ENCODE measurements at regions not wholly inside any gene's neighbourhood (a gene's known extent, or its start where the extent isn't known, plus 50 kb on each side); places are given as distances from the start of the nearest gene placed in this dataset.

- ATAC-seq (no peak), DNase-seq (ENCODE audit: low spot score in 2 of 2) (no peak)
- H3K36me3 Mint-ChIP-seq = no peaks in the 10 kb centered on the region
- H3K9me3 Mint-ChIP-seq = no peaks in the 10 kb centered on the region
- no peak overlapping the region for H3K27ac Mint-ChIP-seq
Observed at GRCh38 chr2:128753321-128753720, 434.7 kb upstream of the HS6ST1 start.

GRCh38 chr2:128753800-128754199 is 435.1 kb upstream of the HS6ST1 start:
- DNase-seq (ENCODE audit: low spot score in 2 of 2) (no peak), ATAC-seq (no peak)
- Mint-ChIP-seq H3K27ac (no peak overlapping the region), H3K36me3 (no peaks in the 10 kb centered on the region), H3K9me3 (no peaks in the 10 kb centered on the region)

- Mint-ChIP-seq H3K36me3 (no peaks in the 10 kb centered on the region), H3K27ac (no peak overlapping the region), H3K9me3 (no peaks in the 10 kb centered on the region)
- DNase-seq (ENCODE audit: low spot score in 2 of 2) (no peak), ATAC-seq (peak in 1 of 2 donors; percentile 48)
Observed at GRCh38 chr2:128754246-128754724, 435.6 kb upstream of the HS6ST1 start.

- ATAC-seq (no peak), DNase-seq (ENCODE audit: low spot score in 2 of 2) (no peak)
- Mint-ChIP-seq H3K36me3 (no peaks in the 10 kb centered on the region), H3K9me3 (no peaks in the 10 kb centered on the region), H3K27ac (no peak overlapping the region)
Observed at GRCh38 chr2:128755695-128756364, 437.2 kb upstream of the HS6ST1 start.

- no peak for DNase-seq (ENCODE audit: low spot score in 2 of 2)
- no peaks in the 10 kb centered on the region for H3K9me3 Mint-ChIP-seq
- H3K27ac Mint-ChIP-seq = no peak overlapping the region
- no peak for ATAC-seq
- H3K36me3 Mint-ChIP-seq = no peaks in the 10 kb centered on the region
Observed at GRCh38 chr2:128756365-128756717, 437.7 kb upstream of the HS6ST1 start.

GRCh38 chr2:128765811-128766210 is 447.1 kb upstream of the HS6ST1 start:
- ATAC-seq (no peak), DNase-seq (ENCODE audit: low spot score in 2 of 2) (no peak)
- H3K27ac Mint-ChIP-seq = no peak overlapping the region
- H3K9me3 Mint-ChIP-seq = peaks cover 23 to 25% of the 10 kb centered on the region in 2 donors
- peaks cover 15 to 21% of the 10 kb centered on the region in 2 donors for H3K36me3 Mint-ChIP-seq

- Mint-ChIP-seq H3K27ac (no peak overlapping the region), H3K9me3 (peaks cover 19 to 21% of the 10 kb centered on the region in 2 donors), H3K36me3 (peaks cover 10 to 20% of the 10 kb centered on the region in 2 donors)
- ATAC-seq (no peak), DNase-seq (ENCODE audit: low spot score in 2 of 2) (no peak)
Observed at GRCh38 chr2:128768041-128768440, 449.4 kb upstream of the HS6ST1 start.

- no peak for ATAC-seq
- H3K9me3 Mint-ChIP-seq = peaks cover 7% of the 10 kb centered on the region in 2 donors
Observed at GRCh38 chr2:128769457-128770142, 450.9 kb upstream of the HS6ST1 start.

GRCh38 chr2:128770143-128771085 is 451.7 kb upstream of the HS6ST1 start:
- H3K36me3 Mint-ChIP-seq = no peaks in the 10 kb centered on the region

More at GRCh38 chr2:128769457-128770142, 450.9 kb upstream of the HS6ST1 start:
- peaks cover 0 to 5% of the 10 kb centered on the region in 2 donors for H3K36me3 Mint-ChIP-seq
- H3K27ac Mint-ChIP-seq = no peak overlapping the region
- DNase-seq (ENCODE audit: low spot score in 2 of 2) = no peak

GRCh38 chr2:128771401-128771800 is 452.7 kb upstream of the HS6ST1 start:
- no peaks in the 10 kb centered on the region for H3K36me3 Mint-ChIP-seq
- H3K27ac Mint-ChIP-seq = no peak overlapping the region
- DNase-seq (ENCODE audit: low spot score in 2 of 2) (no peak), ATAC-seq (no peak)
- no peaks in the 10 kb centered on the region for H3K9me3 Mint-ChIP-seq

More at GRCh38 chr2:128770143-128771085, 451.7 kb upstream of the HS6ST1 start:
- Mint-ChIP-seq H3K9me3 (no peaks in the 10 kb centered on the region), H3K27ac (no peak overlapping the region)
- DNase-seq (ENCODE audit: low spot score in 2 of 2) (no peak), ATAC-seq (no peak)

- H3K36me3 Mint-ChIP-seq = no peaks in the 10 kb centered on the region
Observed at GRCh38 chr2:128772671-128773070, 454.0 kb upstream of the HS6ST1 start.

GRCh38 chr2:128773641-128774319 is 455.1 kb upstream of the HS6ST1 start:
- Mint-ChIP-seq H3K27ac (no peak overlapping the region), H3K36me3 (no peaks in the 10 kb centered on the region), H3K9me3 (no peaks in the 10 kb centered on the region)
- DNase-seq (ENCODE audit: low spot score in 2 of 2) (no peak), ATAC-seq (no peak)

More at GRCh38 chr2:128772671-128773070, 454.0 kb upstream of the HS6ST1 start:
- Mint-ChIP-seq H3K27ac (no peak overlapping the region), H3K9me3 (no peaks in the 10 kb centered on the region)
- DNase-seq (ENCODE audit: low spot score in 2 of 2) (no peak), ATAC-seq (no peak)

- ATAC-seq = no peak
- Mint-ChIP-seq H3K9me3 (no peaks in the 10 kb centered on the region), H3K27ac (no peak overlapping the region), H3K36me3 (no peaks in the 10 kb centered on the region)
- DNase-seq (ENCODE audit: low spot score in 2 of 2) = peak in 1 of 2 donors; percentile 33
Observed at GRCh38 chr2:128774320-128775216, 455.9 kb upstream of the HS6ST1 start.

GRCh38 chr2:128775217-128775913 is 456.7 kb upstream of the HS6ST1 start:
- H3K27ac Mint-ChIP-seq = no peak overlapping the region
- no peaks in the 10 kb centered on the region for H3K36me3 Mint-ChIP-seq
- no peak for ATAC-seq
- DNase-seq (ENCODE audit: low spot score in 2 of 2) = peak in 1 of 2 donors; percentile 30
- no peaks in the 10 kb centered on the region for H3K9me3 Mint-ChIP-seq

- ATAC-seq (no peak), DNase-seq (ENCODE audit: low spot score in 2 of 2) (peak in 1 of 2 donors; percentile 9)
- Mint-ChIP-seq H3K9me3 (no peaks in the 10 kb centered on the region), H3K36me3 (no peaks in the 10 kb centered on the region), H3K27ac (no peak overlapping the region)
Observed at GRCh38 chr2:128775914-128776285, 457.2 kb upstream of the HS6ST1 start.

All from activated naive CD4-positive, alpha-beta T cell treated with anti-CD3 and anti-CD28 coated beads, Interleukin-2, amount 50 U/mL, for 72 hours (primary cell).